ENCODE measurements at regions not wholly inside any gene's neighbourhood (a gene's known extent, or its start where the extent isn't known, plus 50 kb on each side); places are given as distances from the start of the nearest gene placed in this dataset.

DNA sequence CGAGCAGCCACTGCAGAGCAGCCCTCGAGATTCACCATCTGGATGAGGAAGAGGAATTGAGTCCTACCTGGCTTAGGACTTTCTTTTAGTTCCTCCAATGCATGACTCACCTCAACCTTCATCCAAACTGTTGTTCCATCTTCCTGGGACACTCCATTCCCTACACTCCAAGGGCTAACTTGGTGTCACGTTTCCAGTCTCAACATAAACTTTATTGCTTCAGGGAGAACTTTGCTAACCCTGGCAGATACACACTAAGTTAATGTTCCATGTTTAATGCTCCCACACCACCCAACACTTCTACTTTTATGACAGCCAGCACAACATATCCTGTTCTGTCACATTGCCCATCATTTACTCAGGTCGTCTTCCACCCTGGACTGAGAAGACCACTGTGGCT lies 164.4 kb downstream of the RBM26 start:
- TF ChIP-seq, protein P1, sequence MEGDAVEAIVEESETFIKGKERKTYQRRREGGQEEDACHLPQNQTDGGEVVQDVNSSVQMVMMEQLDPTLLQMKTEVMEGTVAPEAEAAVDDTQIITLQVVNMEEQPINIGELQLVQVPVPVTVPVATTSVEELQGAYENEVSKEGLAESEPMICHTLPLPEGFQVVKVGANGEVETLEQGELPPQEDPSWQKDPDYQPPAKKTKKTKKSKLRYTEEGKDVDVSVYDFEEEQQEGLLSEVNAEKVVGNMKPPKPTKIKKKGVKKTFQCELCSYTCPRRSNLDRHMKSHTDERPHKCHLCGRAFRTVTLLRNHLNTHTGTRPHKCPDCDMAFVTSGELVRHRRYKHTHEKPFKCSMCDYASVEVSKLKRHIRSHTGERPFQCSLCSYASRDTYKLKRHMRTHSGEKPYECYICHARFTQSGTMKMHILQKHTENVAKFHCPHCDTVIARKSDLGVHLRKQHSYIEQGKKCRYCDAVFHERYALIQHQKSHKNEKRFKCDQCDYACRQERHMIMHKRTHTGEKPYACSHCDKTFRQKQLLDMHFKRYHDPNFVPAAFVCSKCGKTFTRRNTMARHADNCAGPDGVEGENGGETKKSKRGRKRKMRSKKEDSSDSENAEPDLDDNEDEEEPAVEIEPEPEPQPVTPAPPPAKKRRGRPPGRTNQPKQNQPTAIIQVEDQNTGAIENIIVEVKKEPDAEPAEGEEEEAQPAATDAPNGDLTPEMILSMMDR (IDR thresholded peaks at IDR 0.05) = no peak
- no peak for TF ChIP-seq POLR2A (IDR thresholded peaks at IDR 0.05)
